ACC112 (cell line): ENCODE measurements at regions not wholly inside any gene's neighbourhood (a gene's known extent, or its start where the extent isn't known, plus 50 kb on each side); places are given as distances from the start of the nearest gene placed in this dataset.

Source experiments
- H2AFZ ChIP-seq: fragments of 200-600 bp; sonication (generic); one replicate; pipeline ENCODE4 v1.6.0; 2017; ENCODE audit warnings: antibody characterized with exemption, low read length; ENCODE audit not compliant: unreplicated experiment
- H3K27ac ChIP-seq: fragments of 200-600 bp; sonication (generic); 2 replicates; pipeline ENCODE4 v1.5.1; 2014; ENCODE audit warnings: low read depth, mild to moderate bottlenecking, antibody characterized with exemption, low read length, moderate library complexity
- H3K27me3 ChIP-seq: fragments of 200-600 bp; sonication (generic); 2 replicates; pipeline ENCODE4 v1.6.1; 2014; ENCODE audit warnings: mild to moderate bottlenecking, antibody characterized with exemption, low read length, moderate library complexity, mixed read lengths; ENCODE audit not compliant: insufficient read depth
- H3K36me3 ChIP-seq: fragments of 200-600 bp; sonication (generic); 2 replicates; pipeline ENCODE4 v1.6.1; 2016; ENCODE audit warnings: mild to moderate bottlenecking, antibody characterized with exemption, low read length, moderate library complexity, mixed read lengths; ENCODE audit not compliant: insufficient read depth
- H3K4me1 ChIP-seq: fragments of 200-600 bp; sonication (generic); one replicate; pipeline ENCODE4 v1.6.1; 2016; ENCODE audit warnings: low read length, mixed read lengths; ENCODE audit not compliant: insufficient read depth, unreplicated experiment, control insufficient read depth
- H3K4me3 ChIP-seq: fragments of 200-600 bp; sonication (generic); 2 replicates; pipeline ENCODE4 v1.5.1; 2014; ENCODE audit warnings: mild to moderate bottlenecking, low read depth, low read length
- H3K79me2 ChIP-seq: fragments of 200-600 bp; sonication (generic); one replicate; pipeline ENCODE4 v1.6.0; 2016; ENCODE audit warnings: low read length; ENCODE audit not compliant: control insufficient read depth, unreplicated experiment, insufficient read depth

- no peak overlapping the region for H3K27ac ChIP-seq
- no peak overlapping the region for H3K4me3 ChIP-seq
- no peak overlapping the region for H2AFZ ChIP-seq
- H3K79me2 ChIP-seq = no peaks in the 10 kb centered on the region
- peaks cover 46% of the 10 kb centered on the region for H3K27me3 ChIP-seq
- H3K36me3 ChIP-seq = no peaks in the 10 kb centered on the region
- H3K4me1 ChIP-seq = no peaks in the 10 kb centered on the region
These were observed 59.8 kb upstream of the BCL11B start for GRCh38 chr14:99331811-99332210.

GRCh38 chr14:99330316-99331240, 58.6 kb upstream of the BCL11B start:
- Histone ChIP-seq H3K4me3 (no peak overlapping the region), H3K27ac (no peak overlapping the region), H3K79me2 (no peaks in the 10 kb centered on the region), H3K27me3 (peaks cover 43% of the 10 kb centered on the region), H3K4me1 (no peaks in the 10 kb centered on the region), H2AFZ (no peak overlapping the region), H3K36me3 (no peaks in the 10 kb centered on the region)

- H3K79me2 ChIP-seq = no peaks in the 10 kb centered on the region
- H3K27me3 ChIP-seq = peaks cover 39% of the 10 kb centered on the region
- no peak overlapping the region for H3K27ac ChIP-seq
- no peak overlapping the region for H3K4me3 ChIP-seq
- no peaks in the 10 kb centered on the region for H3K4me1 ChIP-seq
- no peaks in the 10 kb centered on the region for H3K36me3 ChIP-seq
- no peak overlapping the region for H2AFZ ChIP-seq
These were observed 57.8 kb upstream of the BCL11B start for GRCh38 chr14:99329711-99330315.

GRCh38 chr14:99327458-99328250, 55.7 kb upstream of the BCL11B start:
- no peak overlapping the region for H3K27ac ChIP-seq
- H2AFZ ChIP-seq = no peak overlapping the region
- no peak overlapping the region for H3K4me3 ChIP-seq
- peaks cover 32% of the 10 kb centered on the region for H3K27me3 ChIP-seq
- H3K4me1 ChIP-seq = no peaks in the 10 kb centered on the region
- no peaks in the 10 kb centered on the region for H3K79me2 ChIP-seq
- H3K36me3 ChIP-seq = no peaks in the 10 kb centered on the region

GRCh38 chr14:99327050-99327449, 55.1 kb upstream of the BCL11B start:
- no peaks in the 10 kb centered on the region for H3K4me1 ChIP-seq
- no peak overlapping the region for H3K4me3 ChIP-seq
- H2AFZ ChIP-seq = no peak overlapping the region
- H3K27ac ChIP-seq = no peak overlapping the region
- H3K27me3 ChIP-seq = peaks cover 32% of the 10 kb centered on the region
- H3K79me2 ChIP-seq = no peaks in the 10 kb centered on the region
- no peaks in the 10 kb centered on the region for H3K36me3 ChIP-seq

GRCh38 chr14:99326041-99326710, 54.2 kb upstream of the BCL11B start:
- Histone ChIP-seq H2AFZ (no peak overlapping the region), H3K27me3 (peaks cover 32% of the 10 kb centered on the region), H3K36me3 (no peaks in the 10 kb centered on the region), H3K79me2 (no peaks in the 10 kb centered on the region), H3K4me1 (no peaks in the 10 kb centered on the region), H3K27ac (no peak overlapping the region), H3K4me3 (no peak overlapping the region)

- no peak overlapping the region for H3K4me3 ChIP-seq
- no peaks in the 10 kb centered on the region for H3K4me1 ChIP-seq
- H3K27me3 ChIP-seq = peaks cover 32% of the 10 kb centered on the region
- H3K27ac ChIP-seq = no peak overlapping the region
- no peaks in the 10 kb centered on the region for H3K79me2 ChIP-seq
- H2AFZ ChIP-seq = no peak overlapping the region
- H3K36me3 ChIP-seq = no peaks in the 10 kb centered on the region
These were observed 53.6 kb upstream of the BCL11B start for GRCh38 chr14:99325591-99325990.

- no peak overlapping the region for H3K27ac ChIP-seq
- H3K79me2 ChIP-seq = no peaks in the 10 kb centered on the region
- H3K27me3 ChIP-seq = peaks cover 27% of the 10 kb centered on the region
- H3K36me3 ChIP-seq = no peaks in the 10 kb centered on the region
- H3K4me1 ChIP-seq = no peaks in the 10 kb centered on the region
- H3K4me3 ChIP-seq = no peak overlapping the region
- H2AFZ ChIP-seq = no peak overlapping the region
These were observed 53.0 kb upstream of the BCL11B start for GRCh38 chr14:99325016-99325415.

- Histone ChIP-seq H3K4me3 (no peak overlapping the region), H3K27ac (no peak overlapping the region), H3K79me2 (no peaks in the 10 kb centered on the region), H3K36me3 (no peaks in the 10 kb centered on the region), H3K4me1 (no peaks in the 10 kb centered on the region), H3K27me3 (peaks cover 23% of the 10 kb centered on the region), H2AFZ (no peak overlapping the region)
These were observed 52.3 kb upstream of the BCL11B start for GRCh38 chr14:99324291-99324690.

GRCh38 chr14:99323603-99324185, 51.7 kb upstream of the BCL11B start:
- Histone ChIP-seq H3K36me3 (no peaks in the 10 kb centered on the region), H3K27ac (no peak overlapping the region), H3K79me2 (no peaks in the 10 kb centered on the region), H3K27me3 (peaks cover 23% of the 10 kb centered on the region), H2AFZ (no peak overlapping the region), H3K4me1 (no peaks in the 10 kb centered on the region), H3K4me3 (no peak overlapping the region)
